Endothelial cell of hepatic sinusoid (primary cell): ENCODE measurements at regions not wholly inside any gene's neighbourhood (a gene's known extent, or its start where the extent isn't known, plus 50 kb on each side); places are given as distances from the start of the nearest gene placed in this dataset.
"Not testable (repeated sequence)": the region's sequence is repeated elsewhere in the genome, so short reads cannot be mapped to it uniquely, and the experiment has no call there.

ENCODE experiments used
- in situ Hi-C: cut with HindIII; loops from 2 replicates; pipeline ENCODE4 v1.10.0; 2017; ENCODE audit warnings: low sequenced_read_pairs

DNA sequence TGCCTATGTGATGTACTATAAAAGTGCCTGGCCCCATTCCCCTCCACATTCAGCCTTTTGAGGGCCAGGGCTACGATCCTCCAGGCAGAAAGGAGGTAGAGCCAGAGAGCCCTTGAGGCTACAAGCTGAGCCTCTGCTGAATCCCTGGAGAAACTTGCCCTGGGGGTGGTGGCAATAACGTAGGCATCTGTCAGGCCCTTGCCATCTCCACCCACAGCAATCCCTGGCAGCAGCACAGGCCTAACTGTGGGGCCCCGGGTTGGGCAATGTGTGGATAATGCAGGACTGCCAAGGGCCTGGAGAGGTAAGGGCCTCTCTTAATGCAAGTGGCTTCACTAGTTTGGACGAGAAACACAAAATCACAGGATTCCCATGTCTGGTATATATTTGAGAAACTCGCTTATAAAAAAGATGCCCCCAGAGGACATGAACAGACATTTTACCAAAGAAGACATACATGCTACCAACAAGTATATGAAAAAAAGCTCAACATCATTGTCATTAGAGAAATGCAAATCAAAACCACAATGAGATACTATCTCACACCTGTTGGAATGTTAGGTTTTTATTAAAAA is 99.0 kb downstream of the QRSL1 start:
- in situ Hi-C loops, result no loop called here

DNA sequence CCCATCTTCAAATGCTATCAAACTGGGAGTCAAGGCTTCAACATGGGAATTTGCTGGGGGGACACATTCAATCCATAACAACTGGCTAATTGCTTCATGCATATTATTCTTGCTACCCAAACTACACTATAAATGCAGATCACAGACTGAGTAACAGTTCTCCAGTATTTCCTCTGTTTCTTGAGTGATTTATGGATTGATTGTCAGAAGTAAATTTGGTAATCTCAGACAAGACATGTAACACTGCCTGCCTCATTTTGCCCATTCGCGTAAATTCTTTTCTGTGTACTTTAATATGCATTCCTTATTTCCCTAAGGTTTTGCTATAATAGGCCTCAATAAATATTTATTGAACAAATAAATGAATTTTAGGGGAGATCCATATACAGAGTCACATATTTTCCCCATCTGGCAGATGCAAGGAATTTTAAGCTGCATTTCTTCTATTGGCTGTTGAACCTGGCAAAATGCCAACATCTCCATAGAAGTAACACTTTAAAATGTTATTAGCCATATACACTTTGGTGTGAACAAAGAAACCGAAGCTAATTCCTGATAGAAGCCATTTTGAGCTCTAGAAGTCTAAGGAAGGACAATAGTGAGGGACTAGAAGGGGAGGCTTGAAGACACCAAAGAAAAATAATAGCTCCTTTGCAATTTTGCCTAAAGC is 98.2 kb downstream of the QRSL1 start:
- in situ Hi-C loops, result no loop called here

DNA sequence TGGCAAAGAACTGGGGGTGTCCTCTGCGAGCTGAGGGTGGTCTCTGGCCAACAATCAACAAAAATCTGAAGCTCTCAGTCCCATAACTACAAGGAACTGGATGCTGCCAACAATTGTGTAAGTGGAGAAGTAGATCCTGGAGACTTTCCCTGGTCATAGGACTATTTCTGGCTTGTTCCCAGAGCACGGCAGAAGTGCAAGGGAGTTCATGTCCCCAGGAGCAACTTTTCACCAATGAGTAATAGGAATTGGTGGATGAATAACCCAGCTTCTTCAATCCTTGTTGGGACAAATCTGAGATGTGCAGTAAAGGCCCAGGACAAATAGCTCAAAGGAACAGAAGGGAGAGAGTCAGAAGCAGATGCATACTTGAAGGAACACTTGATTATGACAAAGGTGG is 95.5 kb downstream of the QRSL1 start:
- in situ Hi-C loops, result no loop called here

DNA sequence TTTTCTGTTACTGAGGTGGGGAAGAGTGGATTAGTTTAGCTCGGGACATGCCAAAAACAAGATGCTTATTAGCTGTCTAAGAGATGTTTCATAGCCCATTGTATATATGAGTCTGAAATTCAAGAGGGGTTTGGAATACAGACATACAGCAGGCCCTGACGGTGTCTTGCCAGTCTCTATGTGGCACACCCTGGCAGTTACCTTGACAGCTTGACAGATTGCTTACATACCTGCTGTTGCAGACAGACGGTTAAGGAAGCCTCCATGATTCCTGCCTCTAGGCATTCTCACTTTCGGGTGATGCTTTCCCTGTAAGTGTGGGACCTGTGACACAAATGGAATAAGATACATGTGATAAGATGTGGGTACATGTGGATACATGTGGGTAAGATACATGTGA is 95.0 kb downstream of the QRSL1 start:
- in situ Hi-C loops, result no loop called here

DNA sequence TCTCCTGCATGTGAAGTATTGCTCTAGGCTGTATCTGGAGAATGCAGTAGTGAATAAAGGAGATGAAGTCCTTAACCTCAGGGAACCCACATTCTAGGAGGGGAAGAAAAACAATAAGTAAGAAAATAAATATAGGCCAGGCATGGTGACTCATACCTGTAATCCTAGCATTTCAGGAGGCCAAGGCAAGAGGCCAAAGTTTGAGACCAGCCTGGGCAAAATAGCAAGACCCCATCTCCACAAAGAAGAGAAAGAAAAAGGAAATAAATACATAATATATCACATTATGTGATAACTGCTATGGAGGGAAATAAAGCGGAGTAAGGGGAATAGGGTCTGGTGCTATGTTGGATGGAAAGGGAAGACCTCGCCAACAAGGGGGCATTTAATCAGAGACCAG is 94.0 kb downstream of the QRSL1 start:
- in situ Hi-C loops, result not testable (repeated sequence)

DNA sequence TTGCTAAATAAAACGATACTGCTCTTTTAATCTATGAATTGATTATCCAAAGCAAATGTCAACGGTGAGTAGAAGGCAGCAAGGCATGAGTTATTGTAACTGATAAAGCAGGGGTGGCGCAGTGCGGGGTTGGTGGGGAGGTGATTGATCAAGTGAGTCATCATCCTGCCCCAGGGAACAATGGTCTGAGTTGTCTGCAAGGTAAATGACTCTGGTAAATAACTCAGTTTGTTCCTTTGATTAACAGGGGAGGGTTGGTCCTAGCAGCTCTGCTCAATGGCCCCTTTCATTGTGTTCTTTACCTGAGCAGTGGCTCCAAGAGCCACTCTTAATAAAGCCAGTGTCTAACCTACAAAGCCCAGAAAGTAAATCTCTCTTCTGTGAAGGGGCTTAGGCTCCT is 91.8 kb downstream of the QRSL1 start:
- in situ Hi-C loops, result not testable (repeated sequence)
